ENCODE measurements at regions not wholly inside any gene's neighbourhood (a gene's known extent, or its start where the extent isn't known, plus 50 kb on each side); places are given as distances from the start of the nearest gene placed in this dataset.

DNA sequence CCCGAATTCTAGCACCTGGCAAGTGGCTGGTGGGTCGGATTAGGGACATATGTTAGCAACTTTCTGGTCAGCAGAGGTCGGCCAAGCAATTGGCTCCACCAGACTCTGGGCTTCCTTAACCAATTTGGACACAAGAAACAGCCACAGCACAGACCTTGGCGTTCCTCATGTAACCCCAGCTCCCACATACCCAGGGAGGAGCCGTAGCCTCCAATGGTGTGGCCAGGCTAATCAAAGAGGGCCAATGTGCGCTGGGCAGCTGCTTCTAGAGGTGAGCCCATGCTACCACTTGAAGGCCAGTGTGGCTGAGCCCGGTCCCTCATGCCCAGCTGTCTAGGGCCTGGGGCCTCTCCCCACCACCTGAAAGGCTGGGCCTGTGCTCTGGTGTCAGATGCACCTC is 82.5 kb upstream of the MSX1 start:
- intact Hi-C loops (cut with DNase I), result no loop called here
- DNase-seq, result peak in 1 of 42 donors; percentile 12

DNA sequence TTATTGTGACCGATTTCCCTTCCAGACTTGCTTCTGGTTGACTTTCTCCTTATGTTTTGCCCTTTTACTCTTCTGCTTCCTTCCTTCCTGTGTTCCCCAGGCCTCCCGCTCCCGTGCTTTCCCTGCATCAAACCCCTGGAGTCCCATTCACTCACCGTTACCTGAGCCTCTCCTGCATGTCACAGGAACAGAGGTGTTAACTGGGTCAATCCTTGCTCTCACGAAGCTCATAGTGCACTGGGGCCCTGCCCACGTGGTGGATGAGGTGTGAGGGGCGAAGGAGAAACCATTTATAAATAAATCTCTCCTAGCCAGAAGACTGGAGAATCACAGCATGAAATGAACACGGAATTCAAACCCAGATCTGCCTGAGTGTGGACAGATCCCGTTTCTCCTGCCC is 83.1 kb upstream of the MSX1 start:
- DNase-seq, result peak in 1 of 42 donors; percentile 9
- intact Hi-C loops (cut with DNase I), result no loop called here

DNA sequence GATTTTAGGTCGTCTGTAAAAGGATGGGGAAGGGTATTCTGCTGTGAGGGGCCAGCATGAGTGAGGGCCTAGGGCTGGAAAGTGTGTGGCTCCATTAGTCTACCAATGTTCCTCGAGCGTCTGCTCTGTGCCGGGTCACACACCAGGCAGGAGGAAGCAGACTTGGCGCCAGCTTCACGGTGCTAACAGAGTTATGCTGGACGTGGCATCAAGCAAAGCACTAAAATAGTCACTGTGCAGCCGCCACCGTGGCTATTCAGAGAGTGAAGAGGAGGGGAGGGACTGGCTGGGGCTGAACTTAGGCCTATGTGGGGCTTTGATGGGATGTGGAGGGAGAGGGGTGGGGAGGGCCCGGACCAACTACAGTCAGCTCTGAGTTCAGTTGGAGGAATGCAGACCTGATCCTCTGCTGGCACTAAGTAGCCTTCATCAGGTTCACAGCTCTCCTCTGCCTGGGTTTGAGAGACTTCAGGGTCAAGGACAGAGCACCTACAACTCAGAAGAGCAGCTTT is 83.9 kb upstream of the MSX1 start:
- peak in 1 of 42 donors; percentile 21 for DNase-seq
- intact Hi-C loops (cut with DNase I), result no loop called here

DNA sequence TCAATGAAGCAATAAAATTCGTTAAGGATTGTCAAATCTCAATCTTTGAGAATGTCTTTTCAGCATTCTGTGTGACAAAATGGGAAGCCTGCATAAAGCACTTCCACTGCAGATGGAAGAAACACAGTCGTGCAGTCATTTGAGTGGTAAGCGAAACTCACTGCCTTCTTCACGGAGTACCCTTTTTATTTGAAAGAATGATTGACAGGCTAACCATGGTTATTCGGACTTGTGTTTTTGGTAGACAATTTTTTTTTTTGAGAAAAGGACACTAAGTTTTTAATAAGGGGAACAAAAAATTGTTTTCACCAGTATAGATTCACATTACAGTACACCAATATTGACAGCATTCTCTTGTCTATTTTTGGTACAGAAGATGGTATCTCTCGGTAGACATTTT is 86.9 kb upstream of the MSX1 start:
- no peak for DNase-seq

DNA sequence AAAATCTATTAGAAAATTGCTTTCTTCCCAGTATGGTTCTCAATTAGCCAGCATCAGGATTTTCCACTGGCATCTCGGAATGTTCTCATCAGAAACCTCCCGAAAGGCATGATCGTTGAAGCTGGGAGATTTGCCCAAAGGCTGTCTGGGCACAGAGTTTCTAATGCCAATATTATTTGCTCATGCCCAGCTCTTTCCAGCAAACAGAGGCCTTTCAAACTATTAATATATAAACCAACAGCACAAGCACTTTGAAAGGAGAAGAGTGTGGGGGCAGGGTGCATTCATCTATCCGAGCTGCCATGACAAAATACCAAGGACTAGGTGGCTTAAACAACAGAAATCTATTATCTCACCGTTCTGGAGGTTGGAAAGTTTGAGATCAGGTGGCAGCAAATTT is 88.3 kb upstream of the MSX1 start:
- intact Hi-C loops (cut with DNase I), result no loop called here
- DNase-seq, result peak in 1 of 42 donors; percentile 42

More for the DNA sequence above, 86.9 kb upstream of the MSX1 start:
- intact Hi-C loops (cut with DNase I), result no loop called here

DNA sequence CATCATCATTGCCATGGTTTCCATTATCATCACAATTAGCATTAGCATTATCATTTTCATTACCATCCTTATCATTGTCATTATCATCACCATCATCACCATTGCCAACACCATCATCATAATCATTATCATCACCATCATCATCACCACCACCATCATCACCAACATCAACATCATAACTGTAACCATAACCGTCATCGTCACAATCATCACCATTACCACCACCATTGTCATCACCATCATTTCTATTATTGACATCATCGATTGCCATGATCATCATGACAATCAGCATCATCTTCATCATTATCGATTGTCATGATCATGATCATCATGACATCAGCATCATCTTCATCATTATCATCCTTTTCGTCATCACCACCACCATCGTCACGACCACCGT is 88.9 kb upstream of the MSX1 start:
- intact Hi-C loops (cut with DNase I), result no loop called here
- no peak for DNase-seq

DNA sequence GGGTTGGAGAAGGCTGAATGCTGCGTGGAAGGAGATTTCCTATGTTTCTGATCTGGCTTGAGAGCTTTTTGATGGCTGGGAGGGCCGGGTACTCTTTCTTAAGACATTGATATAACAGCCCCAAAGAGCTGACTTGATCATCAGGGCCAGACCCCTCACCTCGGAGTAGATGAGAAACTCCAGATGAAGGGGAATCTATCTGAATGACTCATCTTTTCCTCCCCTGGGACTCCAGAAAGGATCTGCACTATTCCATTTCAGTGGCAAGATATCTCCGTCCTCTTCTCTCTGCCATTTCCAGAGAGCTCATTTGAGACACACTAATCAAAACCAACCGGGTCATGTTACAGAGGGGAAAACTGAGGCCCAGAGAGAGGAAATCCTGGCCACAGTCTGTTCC is 92.9 kb upstream of the MSX1 start:
- no peak for DNase-seq

DNA sequence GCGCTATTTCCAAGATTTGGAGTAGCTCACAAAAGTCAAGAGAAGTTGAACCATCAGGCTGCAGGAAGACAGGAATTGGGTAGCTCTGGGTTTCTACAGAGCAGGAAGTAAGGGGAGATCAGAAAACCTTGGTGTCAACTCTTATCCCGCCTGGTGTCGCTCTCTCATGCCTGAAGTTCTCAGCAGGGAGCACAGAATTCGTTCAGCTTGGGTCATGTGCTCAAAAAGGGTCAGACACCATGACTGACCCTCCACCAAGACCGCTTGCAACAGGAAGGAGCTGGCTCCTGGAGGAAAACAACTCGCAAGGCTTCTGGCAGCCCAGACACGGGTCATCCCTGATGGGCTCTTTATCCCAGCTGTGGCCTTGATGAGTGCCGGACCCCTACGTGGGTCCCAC is 93.7 kb upstream of the MSX1 start:
- intact Hi-C loops (cut with DNase I), result no loop called here
- no peak for DNase-seq

More for the DNA sequence above, 92.9 kb upstream of the MSX1 start:
- intact Hi-C loops (cut with DNase I), result no loop called here

DNA sequence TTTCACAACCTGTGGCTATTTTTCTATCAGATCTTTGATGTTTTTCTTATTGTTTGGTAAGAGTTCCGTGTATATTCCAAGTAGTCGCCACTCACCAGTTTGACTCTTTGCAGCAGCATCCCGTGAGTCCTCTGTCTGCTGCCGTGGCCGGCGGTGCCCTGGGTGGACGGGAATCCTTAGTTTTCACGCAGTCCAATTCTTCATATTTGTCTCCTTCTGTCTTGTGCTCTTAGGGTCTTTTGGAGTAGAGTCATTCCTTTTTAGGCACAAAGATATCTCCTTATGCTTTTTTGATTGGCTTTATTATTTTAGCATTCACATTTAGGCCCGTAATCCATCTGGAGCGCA is 94.9 kb upstream of the MSX1 start:
- no peak for DNase-seq
- intact Hi-C loops (cut with DNase I), result no loop called here

DNA sequence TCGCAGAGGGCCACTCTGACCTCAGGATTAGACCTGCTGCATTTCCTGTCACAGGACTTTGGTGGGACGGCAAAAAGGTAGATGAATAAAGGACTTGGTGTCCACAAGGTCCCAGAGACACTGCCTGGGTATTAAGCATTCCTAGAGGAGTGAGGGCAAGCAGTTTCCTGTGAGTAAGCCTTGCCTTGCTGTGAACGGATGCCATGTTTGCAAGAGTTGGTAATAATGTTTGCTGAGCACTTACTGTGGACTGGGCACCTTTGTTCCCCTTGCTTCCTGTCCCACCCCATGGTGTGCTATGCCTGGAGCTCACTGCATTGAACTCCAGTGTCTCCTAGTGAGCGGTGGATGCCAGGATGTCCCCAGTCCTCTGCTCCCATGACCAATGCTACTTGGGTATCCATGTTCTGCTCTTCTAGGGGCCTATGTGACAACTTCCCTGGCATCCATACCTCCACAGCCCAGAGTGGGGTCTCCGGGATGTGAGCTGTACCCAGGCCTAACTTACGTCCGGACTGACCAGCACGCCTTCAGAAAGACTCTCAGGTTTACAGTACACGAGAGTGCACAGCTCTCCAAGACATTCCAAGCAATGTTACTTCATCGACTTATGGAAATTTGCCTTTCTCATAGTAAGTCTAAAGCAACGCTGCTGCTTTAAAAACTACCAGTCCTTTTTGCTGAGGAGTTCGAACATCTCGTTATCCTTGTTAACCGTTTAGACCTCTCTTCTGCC is 95.5 kb upstream of the MSX1 start:
- DNase-seq, result no peak
- intact Hi-C loops (cut with DNase I), result no loop called here

DNA sequence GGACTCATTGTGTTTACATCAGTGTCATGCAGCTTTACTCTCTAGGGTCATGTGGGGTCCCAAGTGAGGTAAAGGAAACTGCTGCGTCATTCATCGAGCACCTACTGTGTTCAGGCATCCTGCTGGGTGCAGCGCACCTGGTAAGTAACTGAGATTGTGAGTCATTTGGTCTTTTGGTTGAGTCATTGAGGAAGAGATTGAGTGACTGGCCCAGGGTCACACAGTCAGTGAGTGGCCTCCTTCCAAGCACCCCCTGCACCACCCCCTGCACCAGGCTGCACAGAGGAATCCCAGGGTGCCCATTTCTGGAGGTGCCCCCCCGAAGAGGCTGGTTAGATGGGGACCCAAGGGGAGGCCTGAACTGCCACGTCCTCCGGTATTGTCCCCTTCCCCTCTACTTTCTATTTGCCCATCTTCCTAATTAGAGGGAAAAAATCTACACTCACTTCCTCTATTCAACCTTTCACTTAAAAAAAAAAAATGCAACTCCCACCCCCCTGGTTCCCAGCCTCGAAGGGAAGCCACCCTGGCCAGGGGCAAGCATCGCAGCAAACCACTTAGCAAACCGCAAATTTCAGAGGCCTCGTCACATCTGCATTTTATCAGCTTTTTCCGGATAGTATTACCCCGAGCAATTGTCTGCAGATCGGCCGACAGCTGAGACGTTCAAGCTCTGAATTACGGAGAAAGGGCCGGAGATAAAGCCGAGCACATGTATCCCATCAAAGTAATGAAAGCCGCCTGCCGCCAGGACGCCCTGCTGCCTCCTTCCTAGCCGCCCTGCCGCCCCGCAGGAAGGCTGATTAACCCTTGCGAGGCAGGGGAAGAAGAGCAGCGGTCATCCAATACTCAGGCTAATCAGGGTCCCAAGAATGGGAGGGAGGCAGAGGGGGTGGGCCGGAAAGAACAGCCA is 96.3 kb upstream of the MSX1 start:
- intact Hi-C loops (cut with DNase I), result no loop called here
- no peak for DNase-seq

DNA sequence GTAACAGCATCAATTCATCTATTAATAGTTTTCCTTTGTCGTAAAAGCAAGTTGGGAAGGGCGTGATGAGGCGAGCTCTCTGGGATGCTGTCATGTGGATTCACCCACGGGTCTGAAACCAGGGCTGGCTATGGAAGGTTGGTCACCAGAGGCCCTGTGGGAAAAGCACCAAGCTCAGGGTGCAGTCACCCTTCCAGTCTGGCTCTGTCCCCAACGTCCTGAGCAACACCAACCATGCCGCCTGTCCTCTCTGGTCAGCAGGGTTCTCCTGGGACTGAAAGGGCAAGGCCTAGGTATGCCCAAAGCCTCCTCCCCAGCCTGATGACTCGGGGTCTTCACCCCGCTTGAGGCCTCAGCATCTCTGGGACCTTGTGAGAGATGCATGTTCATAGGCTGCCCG is 97.2 kb upstream of the MSX1 start:
- intact Hi-C loops (cut with DNase I), result no loop called here
- no peak for DNase-seq

DNA sequence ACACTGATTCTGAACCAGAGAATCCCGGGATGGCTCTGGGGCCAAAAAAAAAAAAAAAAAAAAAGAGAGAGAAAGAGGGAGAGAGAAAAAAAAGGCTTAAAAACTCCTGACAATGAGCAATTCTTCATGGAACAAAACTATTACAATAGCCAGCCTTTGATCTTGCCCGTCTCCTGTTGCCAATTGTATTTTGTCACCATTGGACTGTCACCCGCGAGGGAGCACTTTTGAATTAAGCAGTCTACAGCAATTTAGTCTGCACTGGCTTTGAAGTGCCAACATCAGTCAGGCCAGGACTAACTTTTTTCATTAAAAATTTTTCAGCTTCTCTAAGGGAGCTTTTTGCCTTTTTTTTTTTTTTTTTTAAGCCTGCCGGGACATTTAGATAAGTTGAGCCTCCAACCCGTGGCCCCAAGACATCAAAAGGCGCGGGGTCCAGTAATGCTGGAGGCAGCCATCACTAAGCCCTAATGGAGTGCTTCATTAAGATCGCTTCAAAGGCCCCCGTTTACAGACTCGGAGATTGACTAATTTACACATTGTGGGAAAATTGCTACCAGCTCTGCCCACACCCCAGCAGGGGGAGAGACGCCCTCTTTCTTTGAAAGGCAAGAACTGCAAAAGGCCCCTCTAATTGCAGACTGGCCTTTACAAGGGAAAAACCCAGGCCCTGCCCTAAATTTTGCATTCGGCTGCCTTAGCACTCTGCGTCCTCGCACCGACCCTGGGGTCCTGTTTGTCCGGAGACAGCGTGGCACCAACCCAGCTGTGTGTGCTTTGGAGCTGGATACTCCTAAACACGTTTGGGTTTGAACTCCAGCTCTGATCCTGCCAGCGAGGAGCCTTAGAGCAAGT is 98.1 kb upstream of the MSX1 start:
- DNase-seq, result peak in 28 of 42 donors; percentile 15 to 69 (median 32)
- intact Hi-C loops (cut with DNase I), result no loop called here

DNA sequence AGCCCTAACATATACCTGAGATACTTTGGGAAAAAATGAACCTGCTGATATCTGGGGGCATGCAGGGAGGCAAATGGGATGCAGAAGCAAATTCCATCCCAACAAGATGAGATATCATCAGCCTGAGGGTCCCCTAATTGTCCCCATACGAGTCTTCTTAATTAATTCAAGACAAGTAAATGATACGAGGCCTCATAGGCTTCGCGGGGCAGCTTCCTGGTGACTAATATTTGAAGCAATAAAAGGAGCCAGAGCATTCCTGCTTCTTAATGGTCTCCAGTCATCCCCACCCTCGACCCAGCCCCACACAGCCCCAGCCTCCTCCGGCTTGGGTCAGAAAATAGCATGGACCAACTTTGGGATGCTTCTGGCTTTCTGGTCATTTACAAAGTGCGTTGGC is 99.6 kb upstream of the MSX1 start:
- intact Hi-C loops (cut with DNase I), result no loop called here
- DNase-seq, result no peak

DNA sequence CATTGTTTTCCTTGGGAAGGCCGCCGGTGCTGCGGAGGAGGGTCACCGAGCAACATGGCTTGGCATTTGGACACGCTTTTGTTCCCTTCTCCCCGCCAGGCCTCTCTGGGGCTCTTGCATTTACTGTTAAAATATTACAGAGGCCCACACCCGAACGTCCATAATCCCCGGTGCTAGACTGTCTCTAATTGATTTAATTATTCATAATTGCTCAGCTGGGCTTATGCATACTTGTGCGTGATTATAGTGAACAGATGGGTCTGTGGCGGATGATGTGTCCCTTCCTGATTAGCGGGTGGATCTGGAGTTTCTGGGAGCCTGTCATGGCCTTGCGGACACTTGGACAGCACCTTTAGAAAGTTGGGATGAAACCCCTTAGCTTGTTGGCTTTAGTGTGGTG is 100.2 kb upstream of the MSX1 start:
- intact Hi-C loops (cut with DNase I), result no loop called here
- no peak for DNase-seq

DNA sequence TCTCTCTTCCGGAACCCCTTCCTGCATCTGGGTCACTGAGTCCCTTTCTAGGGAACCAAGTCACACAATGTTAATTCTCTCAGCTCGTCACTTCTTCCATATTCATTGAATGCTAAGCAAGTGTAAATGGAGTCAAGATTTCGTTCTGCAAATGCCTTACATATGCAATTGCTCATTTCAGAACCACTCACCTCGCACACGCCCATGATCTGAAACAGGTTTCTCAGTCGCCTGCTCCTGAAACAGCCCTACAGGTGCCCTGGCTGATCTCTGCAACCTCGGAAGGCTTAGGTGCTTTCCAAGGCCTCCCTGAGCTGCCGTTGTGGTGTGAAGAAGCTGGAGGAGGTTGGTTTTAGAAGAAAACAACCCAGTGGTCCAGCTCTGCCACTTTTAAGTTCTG is 100.8 kb upstream of the MSX1 start:
- intact Hi-C loops (cut with DNase I), result no loop called here
- DNase-seq, result no peak

DNA sequence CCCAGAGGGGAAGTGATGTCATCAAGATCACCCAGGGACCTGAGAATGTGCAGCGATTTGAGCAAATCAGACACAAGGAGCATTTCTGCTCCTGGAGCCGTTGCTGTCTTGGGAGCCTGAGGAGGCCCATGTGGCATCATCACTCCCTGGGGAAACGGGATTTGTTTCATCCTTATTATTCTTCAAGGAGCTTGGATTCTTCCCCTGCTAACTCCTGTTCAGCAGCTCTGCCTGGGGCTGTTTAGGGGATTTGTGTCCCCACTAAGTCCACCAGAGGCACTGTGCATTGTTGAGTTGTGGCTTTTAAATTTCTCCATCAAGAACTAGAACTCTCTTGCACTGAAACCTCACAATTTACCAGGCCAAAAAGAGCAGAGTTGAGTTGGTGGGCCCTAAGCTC is 104.2 kb upstream of the MSX1 start:
- intact Hi-C loops (cut with DNase I), result no loop called here

DNA sequence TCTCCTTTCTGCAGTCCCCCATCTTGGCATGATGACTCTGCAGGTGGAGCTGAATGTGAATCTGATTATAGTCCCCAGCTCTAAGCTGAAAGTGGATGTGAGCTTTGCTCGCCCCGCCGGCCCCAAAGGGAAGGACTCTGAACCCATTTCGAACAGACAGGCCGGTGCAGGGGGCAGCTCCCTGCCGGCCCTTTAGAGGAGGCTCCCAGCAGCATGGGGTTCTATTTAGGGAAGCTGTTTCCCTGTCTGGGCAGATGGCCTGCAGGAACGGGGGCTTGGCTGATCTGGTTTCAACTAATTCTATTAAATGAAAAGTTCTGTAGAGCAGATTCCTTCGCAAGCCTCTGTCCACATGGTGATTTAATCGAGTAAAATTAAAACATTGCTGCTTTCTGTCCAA is 104.8 kb upstream of the MSX1 start:
- no peak for DNase-seq
- intact Hi-C loops (cut with DNase I), result no loop called here

More for the DNA sequence above, 104.2 kb upstream of the MSX1 start:
- DNase-seq, result no peak

DNA sequence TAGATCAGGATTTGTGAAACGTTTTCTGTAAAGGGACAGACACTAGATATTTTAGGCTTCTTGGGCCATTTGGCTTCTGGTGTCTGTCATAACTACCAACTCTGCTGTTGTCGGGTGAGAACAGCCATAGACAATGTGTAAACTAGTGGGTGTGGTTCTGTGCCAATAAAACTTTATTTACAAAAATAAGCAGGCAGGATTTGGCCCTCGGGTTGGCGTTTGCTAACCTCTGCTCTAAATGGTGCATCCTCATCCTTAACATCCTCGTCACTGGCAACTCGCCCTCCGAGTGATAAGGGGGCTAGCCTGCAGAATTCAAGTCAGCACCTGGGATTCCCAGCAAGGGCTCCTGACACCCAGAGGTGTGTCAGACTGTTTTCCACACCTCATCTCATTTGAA is 105.8 kb upstream of the MSX1 start:
- DNase-seq, result no peak
- intact Hi-C loops (cut with DNase I), result no loop called here

Data from head of caudate nucleus (tissue), 42 donors.